HG02798 (cell line): ENCODE measurements at regions not wholly inside any gene's neighbourhood (a gene's known extent, or its start where the extent isn't known, plus 50 kb on each side); places are given as distances from the start of the nearest gene placed in this dataset.

Source experiments
- ATAC-seq: cut with Tn5 transposase; IDR thresholded peaks from one replicate; pipeline ENCODE4 v1.9.1; 2021; ENCODE audit warnings: mild to moderate bottlenecking; ENCODE audit not compliant: unreplicated experiment, poor library complexity

- ATAC-seq, result no peak
Observed at GRCh38 chr18:56545464-56545863, 92.9 kb downstream of the TXNL1 start.

DNA sequence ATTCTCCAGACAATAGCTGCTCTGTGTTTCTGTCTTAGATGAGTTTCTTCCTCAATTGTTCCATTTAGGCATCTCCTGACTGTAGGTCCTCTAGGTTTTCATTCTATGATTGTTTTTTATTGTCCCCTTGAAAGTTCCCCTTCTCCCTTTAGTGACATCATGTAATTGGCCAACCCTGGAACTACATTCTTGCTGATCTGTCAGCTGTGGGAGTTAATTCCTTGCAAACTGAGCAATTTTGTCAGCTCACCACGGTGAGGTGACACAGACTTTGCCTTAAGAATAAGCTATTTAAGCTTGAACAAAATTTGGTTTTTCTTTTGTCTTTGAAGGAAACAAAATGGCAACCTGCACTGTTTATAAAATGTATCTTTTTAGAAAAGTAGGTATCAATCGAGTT is 95.9 kb downstream of the TXNL1 start:
- ATAC-seq, result no peak

- peak; percentile 74 for ATAC-seq
Observed at GRCh38 chr18:56541793-56542192, 96.6 kb downstream of the TXNL1 start.

- no peak for ATAC-seq
Observed at GRCh38 chr18:56541340-56541739, 97.1 kb downstream of the TXNL1 start.

DNA sequence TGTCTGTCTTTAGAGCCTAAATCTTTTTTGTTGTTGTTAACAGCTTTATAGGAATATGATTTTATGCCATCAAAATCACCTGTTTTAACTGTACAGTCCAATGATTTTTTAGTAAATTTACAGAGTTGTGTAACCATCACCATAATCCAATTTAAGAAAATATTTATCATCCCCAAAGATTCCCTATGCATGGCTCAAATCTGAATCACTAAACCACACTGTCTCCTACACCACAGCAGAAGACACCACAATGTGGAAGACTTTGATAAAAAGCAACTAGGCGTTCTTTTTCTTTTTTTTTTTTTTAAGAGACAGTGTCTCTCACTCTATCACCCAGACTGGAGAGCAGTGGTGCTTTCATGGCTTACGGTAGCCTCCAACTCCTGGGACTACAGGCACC is 99.6 kb downstream of the TXNL1 start:
- ATAC-seq, result no peak

DNA sequence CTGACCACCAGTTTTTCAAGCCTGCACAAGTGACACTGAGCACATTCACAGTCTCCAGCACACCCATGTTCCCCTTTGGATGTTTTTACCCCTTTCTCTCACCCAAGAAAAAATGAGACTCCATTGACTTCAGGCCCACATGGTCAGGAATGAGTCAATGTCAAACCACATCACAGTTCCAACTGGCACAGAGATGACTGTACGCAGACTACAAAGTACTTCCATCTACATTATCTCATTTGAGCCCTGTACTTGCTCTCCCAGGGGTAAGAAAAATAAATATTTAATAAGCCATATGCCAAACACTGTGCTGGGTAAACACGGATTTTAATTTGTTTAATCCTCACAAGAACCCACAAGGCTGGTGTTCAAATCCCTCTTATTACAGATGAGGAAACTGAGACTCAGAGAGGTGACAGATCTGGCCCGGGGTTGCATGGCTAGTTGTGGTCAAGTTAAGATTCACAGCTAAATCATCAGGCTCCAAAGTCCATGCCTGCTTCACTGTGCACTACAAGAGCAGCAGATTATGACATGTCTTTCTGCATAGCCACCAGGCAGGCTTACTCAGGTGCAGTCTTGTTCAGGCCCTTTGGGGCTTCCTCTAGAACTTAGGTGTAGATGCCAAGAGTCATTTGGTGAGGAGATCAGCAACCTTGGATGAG is 106.1 kb downstream of the TXNL1 start:
- peak; percentile 95 for ATAC-seq

DNA sequence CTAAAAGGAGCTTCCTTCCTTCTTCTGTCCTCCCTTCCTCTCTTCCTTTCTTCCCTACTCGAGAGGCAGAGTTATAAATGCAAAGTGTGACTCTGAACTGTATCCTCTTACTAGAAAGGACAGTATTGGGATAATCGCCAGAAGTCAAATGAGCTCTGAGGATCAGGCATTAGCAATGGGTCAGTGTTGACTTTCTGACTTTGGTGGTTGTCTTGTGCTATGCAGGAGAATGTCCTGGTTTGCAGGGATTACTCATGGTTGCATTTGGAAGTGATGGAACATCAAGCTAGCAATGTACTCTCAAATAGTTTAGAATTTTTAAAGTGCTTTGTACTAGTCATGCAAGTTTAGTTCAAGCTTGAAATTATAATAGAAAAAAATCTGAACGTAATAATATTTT is 115.6 kb downstream of the TXNL1 start:
- no peak for ATAC-seq

GRCh38 chr18:56521263-56521662 is 117.1 kb downstream of the TXNL1 start:
- no peak for ATAC-seq

DNA sequence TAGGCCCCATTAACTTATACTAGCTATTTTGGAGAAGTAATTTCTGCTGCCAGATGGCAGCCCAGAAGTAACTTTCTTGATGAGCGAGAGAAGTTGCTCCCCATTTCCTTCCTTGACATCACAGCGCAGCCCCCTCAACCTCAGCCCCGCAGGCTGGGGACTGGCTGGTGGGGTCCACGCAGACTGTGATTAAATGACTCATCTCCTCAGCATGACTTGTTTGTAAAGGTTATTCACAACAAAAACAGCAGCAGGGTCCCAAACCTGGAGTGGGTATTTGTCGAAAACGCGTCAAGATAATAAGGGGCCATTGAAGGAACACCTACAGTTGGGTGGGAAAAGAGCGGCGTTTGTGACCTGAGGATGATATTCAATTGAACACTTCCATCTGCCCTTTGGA is 120.6 kb downstream of the TXNL1 start:
- ATAC-seq, result no peak

DNA sequence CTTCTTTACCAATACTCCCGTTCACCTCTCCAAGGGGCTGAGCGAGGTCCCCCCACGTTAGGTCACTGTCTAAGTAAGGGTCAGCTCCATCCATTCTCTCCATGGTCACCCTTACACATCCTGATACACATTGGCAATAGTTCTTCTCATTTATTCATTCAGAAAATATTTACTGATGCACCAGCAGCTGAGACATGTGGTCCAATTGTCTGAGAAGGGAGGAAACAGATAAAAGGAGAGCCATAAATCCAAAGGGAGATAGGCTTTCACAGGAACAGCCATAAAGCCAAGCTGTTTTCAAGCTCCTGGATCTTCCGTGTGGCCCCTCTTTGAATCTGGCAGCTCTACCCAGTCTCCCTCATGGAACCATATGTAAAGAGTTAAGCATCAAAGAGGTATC is 121.2 kb downstream of the TXNL1 start:
- no peak for ATAC-seq

DNA sequence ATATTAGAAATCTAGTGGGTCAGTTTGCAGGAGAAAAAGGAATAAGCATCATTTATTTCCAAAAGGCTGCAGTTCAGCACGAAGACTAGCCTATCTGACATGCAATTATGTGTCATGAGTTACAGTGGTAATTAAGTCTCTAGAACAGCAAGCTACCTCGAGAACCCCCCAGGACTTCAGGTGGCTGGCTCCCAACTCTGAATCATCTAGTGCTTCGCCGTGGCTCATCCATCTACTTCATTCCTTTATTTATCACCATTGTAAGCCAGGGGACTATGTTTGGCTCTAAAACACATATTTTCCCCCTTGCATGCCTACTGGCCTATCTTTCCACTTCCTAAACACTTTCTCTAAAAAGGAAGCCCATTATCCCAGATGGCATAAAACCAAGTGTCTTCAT is 121.6 kb downstream of the TXNL1 start:
- no peak for ATAC-seq

DNA sequence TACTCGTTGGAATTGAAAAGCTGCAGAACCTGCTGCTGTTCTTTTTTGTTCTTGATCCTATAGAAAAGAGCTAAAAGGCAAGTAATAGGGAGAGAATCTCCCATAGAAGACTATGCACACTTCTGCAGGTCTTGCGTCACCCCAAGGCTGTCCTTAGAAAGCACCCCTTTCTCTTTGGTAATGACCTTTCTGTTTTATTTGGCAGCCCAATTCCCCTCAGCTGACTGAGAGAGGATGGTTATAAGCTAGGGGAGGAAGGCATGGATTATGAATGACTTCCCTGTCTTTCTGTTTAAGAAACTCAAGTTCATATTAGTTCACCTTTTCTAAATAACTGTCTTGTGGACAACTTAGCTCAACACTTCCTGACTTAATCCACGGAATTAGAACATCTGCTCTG is 122.9 kb downstream of the TXNL1 start:
- ATAC-seq, result no peak

GRCh38 chr18:56511996-56512395 is 126.4 kb downstream of the TXNL1 start:
- ATAC-seq, result peak; percentile 66

DNA sequence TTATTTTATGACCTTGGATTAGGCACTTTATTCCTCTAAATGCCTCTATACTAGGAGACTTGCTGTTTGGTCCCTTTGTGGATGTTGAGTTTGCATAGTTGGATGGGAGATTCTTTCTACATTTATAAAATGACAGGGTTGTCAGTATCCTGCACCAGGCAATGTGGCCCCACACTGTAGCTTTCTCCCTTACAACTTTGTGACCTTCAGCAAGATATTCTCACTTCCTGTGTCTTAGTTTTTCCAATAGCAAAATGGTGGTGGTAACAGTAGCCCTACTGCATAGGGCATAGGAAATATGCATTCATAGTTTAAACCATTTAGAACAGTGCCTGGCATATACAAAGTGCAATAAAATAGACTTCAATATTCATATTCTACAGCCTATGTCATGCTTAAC is 128.3 kb downstream of the TXNL1 start:
- ATAC-seq, result no peak

DNA sequence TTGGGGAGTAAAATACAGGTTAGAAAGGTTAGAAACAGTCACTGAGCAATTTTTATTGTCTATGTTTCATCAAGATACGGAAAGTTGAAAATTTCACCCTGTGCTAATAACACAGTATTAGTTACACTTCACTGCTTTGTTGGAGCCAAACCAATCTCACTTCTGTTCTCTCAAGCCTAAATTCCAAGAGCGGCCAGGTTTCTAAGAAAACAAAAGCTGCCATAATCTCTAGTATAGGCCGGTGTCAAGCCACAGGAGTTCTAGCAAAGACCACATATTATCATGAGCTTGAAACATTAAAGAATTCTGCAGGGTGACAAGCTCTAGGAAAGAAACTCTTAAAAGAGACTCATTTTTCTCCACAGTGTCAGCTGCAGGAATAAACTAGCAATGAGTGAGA is 128.7 kb downstream of the TXNL1 start:
- ATAC-seq, result no peak

GRCh38 chr18:56508370-56509036 is 129.9 kb downstream of the TXNL1 start:
- no peak for ATAC-seq

DNA sequence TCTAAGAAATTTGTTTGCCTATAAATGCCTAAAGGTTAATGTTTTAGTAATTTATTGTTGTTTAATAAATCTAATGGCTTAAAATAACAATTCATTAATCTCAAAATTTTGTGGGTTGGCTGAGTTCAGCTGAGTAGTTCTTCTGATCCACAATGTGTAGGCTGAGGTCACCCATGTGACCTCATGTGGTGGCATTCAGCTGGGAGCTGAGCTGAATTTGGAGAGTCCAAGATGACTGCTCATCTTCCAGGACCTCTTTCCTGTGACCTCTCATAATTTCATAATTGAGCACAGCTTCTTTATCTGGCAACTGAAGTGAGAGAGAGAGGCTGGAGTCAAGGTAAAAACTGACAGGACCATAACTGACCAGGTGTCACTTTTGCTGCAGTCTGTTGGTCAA is 132.4 kb downstream of the TXNL1 start:
- no peak for ATAC-seq

- no peak for ATAC-seq
Observed at GRCh38 chr18:56505293-56505692, 133.1 kb downstream of the TXNL1 start.

DNA sequence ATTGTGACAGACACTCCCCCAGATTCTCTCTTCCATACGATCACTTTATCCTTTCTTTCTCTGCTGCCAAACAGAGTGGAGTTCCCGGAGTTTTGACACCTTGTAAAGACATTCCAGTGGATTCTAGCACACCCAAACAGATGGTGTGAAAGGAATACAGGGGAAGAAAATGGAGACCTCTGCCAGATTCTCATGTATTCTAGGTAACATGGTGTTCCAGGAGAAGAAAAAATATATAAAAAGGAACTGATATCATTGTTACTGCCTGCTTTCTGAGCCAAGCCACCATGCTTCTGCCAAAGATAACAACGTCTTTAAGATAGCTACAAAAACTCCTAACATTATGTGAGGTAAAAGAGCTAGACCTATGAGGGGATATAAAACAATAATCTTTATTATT is 136.5 kb downstream of the TXNL1 start:
- ATAC-seq, result no peak

DNA sequence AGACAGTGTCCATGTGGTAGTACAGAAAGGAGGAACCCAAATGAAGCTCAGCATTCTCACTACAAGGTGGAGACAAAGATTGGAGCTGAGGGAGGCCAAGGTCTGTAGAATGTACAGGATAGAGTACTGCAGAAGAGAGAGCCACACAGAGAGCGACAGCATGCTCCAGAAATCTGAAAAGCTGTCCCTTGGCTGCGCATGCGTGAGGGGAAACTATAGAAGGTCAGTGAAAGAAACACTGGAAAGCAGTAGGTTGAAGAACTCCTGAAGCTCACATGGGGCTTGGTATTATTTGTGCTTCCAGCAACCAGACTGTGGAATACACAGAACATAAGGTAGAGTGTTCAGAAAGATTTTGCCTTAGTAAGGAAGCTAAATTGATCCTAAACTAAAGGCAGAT is 142.5 kb downstream of the TXNL1 start:
- no peak for ATAC-seq

- ATAC-seq, result no peak
Observed at GRCh38 chr18:56493531-56493930, 144.9 kb downstream of the TXNL1 start.

- ATAC-seq, result no peak
Observed at GRCh38 chr18:56492136-56492535, 146.3 kb downstream of the TXNL1 start.
